HG03469 (cell line): ENCODE measurements at regions not wholly inside any gene's neighbourhood (a gene's known extent, or its start where the extent isn't known, plus 50 kb on each side); places are given as distances from the start of the nearest gene placed in this dataset.

Source experiments
- ATAC-seq: cut with Tn5 transposase; IDR thresholded peaks from one replicate; pipeline ENCODE4 v1.9.1; 2021; ENCODE audit warnings: mild to moderate bottlenecking, moderate library complexity, moderate number of reproducible peaks; ENCODE audit not compliant: unreplicated experiment

GRCh38 chr3:102078401-102078800, 229.1 kb downstream of the NFKBIZ start:
- no peak for ATAC-seq

DNA sequence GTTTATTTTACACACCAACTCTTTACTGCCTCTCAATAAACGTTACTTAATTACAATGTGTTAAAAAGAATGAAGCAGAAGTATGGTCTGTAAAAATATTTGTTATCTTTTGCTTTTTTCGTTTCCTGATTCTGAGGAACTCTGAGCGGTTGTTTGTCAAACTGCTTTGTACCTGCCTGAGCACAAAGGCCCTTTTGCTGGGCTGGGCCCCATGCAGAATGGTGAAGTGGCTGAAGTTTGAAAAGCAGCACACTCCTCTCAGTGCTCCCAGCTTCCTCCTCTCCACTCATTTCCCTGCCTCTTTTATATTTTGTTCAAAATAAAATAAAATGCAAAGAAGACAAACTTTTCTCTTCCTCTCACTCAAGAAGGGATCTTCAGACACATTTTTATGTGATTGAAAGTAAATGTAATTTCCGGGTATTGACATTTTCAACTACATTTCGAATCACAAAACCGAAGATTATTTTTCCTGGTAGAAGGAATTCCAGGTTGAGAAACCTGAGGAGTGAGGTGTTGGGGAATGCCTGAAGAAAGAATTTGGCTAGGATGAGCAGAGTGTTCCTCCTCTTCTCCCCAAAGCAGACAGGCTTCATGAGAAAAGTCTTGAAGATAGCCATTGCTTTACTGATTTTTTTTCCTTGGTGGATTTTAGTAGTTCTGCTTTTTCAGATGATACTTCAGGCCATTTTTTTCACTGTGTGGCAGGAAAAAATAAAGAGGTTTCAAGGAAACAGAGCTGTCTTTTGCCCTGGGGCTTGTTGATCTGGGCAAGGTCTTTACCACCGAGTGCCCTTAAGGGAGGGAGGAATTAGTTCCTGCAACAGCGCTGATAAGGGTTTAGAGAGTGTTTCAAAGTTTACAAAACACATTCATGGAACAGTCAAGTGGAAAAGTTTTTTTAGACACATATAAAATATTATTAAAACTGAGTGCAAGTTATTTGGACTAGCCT, 229.8 kb downstream of the NFKBIZ start:
- no peak for ATAC-seq

DNA sequence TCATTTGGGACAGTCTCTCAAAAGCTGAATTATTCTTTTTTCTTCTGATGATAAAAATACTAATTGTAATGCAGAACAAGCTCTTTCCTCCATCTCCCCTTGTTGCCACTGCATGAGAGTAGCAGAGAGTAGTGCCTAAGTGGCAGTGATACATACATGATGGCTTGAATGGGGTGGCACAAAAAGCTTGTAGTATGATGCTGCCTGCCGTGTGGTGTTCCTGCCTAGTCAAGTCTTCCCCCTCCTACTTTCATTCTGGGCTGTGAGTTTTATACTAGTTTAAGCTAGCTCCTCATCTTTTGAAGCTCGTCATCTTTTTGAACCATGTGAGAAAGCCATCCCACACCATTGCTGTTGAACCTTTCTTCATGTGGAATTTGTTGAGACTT, 230.5 kb downstream of the NFKBIZ start:
- no peak for ATAC-seq

DNA sequence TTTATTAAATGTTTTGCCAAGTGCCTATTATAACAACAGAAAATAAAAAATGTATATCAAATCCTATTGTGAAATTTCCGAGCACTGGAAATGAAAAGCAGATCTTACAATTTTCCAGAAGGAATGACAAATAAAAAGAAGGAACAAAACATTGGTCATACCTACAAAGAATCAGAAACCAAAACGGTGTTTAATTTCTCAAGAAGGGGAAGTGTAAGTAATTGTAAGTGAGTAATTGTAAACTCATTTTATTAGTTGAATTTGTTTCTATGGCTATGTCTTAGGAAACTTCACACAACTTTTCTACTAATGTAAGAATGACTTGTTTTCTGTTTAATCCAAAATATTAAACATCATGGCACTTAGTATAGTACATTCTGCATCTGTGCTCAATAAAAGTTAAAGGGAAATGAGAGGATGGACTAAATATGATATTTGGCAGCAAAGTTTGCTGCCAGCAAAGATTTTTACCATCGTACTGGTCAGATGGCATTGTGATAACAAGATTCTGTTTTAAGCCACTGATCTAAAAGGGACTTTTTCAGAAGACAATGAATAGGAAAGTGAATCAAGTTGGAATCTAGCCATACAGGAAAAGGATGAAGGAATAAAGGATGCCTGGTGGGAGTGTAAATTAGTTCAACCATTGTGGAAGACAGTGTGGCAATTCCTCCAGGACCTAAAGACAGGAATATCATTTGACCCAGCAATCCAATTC, 232.4 kb downstream of the NFKBIZ start:
- ATAC-seq, result no peak

DNA sequence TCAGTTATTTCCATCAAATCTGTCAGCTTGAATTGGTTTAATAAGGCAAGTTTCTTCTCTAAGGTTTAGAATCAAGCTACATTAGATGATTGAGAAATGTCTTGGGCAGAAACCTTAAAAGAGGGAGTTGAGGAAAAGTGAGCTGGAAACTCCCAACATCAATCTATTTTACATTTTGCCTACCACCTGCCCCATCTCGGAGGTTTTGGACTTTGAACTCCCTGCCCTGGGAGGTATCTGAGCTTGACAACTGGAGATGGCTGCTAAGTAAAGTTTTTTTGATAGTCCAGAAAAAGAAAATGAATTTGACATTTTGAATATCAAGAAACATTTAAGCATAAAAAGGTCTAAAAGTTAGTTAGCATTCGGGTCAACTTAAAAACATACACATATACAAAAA, 234.2 kb downstream of the NFKBIZ start:
- ATAC-seq, result no peak

DNA sequence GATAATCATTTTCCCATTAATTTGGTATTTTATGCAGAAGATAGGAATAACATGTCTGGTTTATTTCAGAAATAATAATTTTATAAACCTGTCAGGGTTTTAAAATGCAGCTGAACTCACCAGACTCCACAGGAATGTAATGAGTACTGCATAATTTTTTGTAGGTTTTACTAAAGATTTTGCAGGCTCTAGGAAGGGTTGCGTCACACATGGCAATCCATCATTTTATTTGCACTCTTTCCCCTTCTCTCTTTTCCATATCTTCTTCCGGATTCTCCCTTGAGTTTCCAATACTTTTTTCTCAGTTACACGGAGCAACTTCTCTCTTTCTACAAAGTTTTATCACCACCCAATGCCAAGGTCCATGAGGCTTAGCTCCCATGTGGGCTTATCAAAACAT, 234.7 kb downstream of the NFKBIZ start:
- no peak for ATAC-seq

DNA sequence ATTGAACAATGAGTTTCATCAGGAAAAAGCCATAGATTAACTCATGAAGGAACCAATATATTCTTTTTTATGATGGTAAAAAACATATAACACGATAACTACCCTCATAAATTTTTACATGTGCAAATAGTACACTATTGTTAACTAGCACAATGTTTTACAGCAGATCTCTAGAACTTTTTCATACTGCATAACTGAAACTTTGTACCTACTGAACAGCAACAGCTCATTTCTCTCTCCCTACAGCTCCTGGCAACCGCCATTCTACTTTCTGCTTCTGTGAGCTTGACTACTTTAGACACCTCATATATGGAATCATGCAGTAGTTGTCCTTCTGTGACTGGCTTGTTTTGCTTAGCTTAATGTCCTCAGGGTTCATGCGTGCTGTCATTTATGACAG, 235.4 kb downstream of the NFKBIZ start:
- ATAC-seq, result no peak

- no peak for ATAC-seq
Measured at GRCh38 chr3:102085431-102086176, 236.3 kb downstream of the NFKBIZ start.

GRCh38 chr3:102087236-102087635, 237.9 kb downstream of the NFKBIZ start:
- no peak for ATAC-seq

DNA sequence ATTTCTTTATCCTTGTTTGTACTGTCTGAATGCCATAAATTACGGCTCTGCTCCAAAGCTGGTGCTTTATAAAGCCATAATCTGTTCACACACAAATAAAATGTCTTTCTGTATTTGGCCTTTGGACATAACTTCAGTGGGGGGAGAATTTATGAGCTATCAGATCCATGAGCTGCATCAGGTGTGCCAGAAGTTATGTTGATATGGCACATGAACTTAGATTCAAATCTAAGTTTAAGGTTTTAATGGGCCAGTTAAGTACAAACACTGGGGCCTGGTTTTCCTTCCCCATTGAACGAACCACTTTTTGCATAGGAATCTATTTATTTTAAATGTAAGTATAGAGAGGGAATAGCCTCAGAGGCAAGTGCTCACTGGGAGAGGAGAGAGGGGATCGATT, 239.9 kb downstream of the NFKBIZ start:
- no peak for ATAC-seq

DNA sequence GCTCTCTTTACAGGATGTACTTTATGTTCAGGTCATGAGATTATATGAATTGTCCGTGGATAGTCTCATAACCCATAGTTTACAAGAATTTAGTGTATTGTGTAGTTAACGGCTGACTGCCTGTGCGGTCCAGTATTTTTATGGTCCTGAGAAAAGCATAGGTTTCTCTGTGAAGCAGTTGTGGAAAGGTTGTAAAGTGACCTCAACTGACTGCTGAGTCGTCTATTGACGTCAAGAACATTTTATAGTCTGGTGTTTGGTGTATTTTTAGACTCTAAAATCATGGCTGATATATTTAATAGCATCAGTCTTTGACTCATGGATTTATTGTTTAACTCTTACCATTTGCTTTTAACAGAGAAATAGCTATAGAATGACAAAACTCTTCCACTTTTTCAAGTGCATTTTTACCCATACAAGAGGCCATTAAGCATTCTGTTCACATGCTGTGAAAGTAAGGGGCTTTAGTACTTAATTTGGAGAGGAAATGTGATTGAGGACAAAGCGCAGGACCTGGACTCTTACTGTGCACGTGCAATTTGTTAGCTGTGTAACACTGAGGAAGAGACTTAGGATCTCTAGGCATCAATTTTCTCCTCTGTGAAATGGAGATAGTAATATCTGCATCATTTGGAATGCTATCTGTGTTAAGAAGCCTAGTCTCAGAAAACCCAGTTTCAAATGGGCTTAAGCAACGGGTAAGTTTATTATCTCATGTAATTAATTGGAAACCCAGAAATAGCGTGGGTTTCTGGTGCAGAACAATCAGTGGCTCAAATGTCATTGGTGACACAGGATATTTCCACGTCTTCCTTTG, 240.8 kb downstream of the NFKBIZ start:
- ATAC-seq, result no peak

- ATAC-seq, result no peak
Measured at GRCh38 chr3:102090721-102091045, 241.4 kb downstream of the NFKBIZ start.

DNA sequence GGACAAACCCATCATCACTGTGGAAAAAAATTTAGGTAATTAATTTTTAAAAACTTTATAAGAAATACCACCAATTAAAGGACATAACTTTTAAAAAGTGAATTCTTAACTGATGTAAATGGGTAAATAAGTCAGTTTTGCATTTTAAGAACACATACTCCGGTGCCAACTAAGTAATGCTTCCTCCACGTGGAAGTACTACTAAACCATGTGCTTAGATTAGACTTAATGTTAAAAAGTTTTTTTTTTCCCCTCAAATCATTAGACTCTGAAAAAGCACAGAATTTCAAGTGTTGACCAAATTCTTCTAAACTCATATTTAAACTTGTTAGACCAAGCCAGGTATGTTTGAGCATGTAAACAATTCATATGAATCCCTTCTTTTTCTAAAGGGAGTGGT, 242.0 kb downstream of the NFKBIZ start:
- no peak for ATAC-seq

- ATAC-seq, result no peak
Measured at GRCh38 chr3:102092617-102093466, 243.5 kb downstream of the NFKBIZ start.

GRCh38 chr3:102094506-102094905, 245.2 kb downstream of the NFKBIZ start:
- ATAC-seq, result no peak

- no peak for ATAC-seq
Measured at GRCh38 chr3:102095383-102095782, 246.1 kb downstream of the NFKBIZ start.

DNA sequence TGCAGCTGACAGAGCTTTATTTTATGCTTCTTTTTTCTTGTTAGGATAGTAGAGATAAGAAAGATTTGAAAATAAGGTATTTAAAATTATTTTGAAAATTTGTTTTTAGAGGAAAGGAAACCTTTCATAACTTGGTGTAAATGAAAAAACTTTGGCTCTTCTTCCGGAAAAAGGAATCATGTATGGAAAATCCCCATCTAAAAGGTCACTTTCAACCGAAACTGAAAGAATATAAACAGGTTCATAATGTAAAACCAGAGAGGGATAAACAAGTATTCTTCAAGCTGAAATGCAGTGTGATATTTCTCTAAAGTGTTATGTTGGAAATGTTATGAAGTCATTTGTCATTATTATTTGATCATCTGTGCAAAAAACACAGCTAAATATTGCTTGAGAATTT, 246.8 kb downstream of the NFKBIZ start:
- no peak for ATAC-seq

- ATAC-seq, result no peak
Measured at GRCh38 chr3:102098130-102098885, 249.0 kb downstream of the NFKBIZ start.

DNA sequence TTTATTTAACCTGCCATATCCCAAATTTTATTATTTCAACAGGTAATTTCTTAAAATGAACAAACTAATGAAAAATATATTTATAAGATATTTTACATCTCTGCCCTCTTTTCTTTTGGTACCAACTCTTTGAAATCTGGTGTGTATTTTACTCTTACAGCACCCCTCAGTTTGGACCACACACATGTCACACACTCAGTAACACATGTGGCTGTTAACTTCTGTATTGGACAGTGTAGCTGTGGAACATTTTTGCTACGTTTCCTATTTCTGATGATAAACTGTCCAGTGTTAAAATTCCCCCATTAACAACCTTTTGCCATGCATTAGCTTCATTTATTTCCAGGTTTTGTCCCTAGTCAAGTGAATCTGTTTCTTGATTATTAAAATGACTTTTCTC, 250.6 kb downstream of the NFKBIZ start:
- ATAC-seq, result no peak
